H1 (cell line): ENCODE measurements at regions not wholly inside any gene's neighbourhood (a gene's known extent, or its start where the extent isn't known, plus 50 kb on each side); places are given as distances from the start of the nearest gene placed in this dataset.

Experiments
- CTCF ChIA-PET: fragments of 300-600 bp; sonication (Branson Sonifier 250); formaldehyde crosslinking; loops from one replicate; lab custom pipeline; 2021; ENCODE audit not compliant: partially characterized antibody; lab: Charles Lee
- POLR2A ChIA-PET: fragments of 300-600 bp; sonication (Branson Sonifier 250); formaldehyde crosslinking; loops from one replicate; lab custom pipeline; 2021; ENCODE audit warnings: inconsistent platforms; ENCODE audit not compliant: partially characterized antibody; lab: Charles Lee
- DNase-seq, 2 experiments: peaks; one replicate each; pipeline versions ENCODE4 v3.0.0 to v3.0.0-alpha.2; 2010 to 2022; ENCODE audit warnings: low spot score in 2 of 2, low read depth in 1 of 2, mixed read lengths in 1 of 2
- FAIRE-seq: peaks from 2 replicates; lab custom pipeline; 2011; peaks lifted over from hg19 to GRCh38; lab: Jason Lieb, UNC
- H2AFZ ChIP-seq: 2 replicates; pipeline ENCODE4 v1.8.1; 2012; ENCODE audit warnings: low read length, inconsistent platforms
- H2AK5ac ChIP-seq: 2 replicates; pipeline ENCODE4 v1.6.1; 2013; ENCODE audit warnings: low read depth, low read length
- H2BK120ac ChIP-seq: replicated peaks from 2 replicates; pipeline ENCODE3; 2013; ENCODE audit warnings: low read depth, low read length, inconsistent platforms
- H2BK12ac ChIP-seq: 2 replicates; pipeline ENCODE4 v1.6.1; 2013; ENCODE audit warnings: low read depth, low read length
- H2BK15ac ChIP-seq: 2 replicates; pipeline ENCODE4 v1.6.1; 2013; ENCODE audit warnings: low read length
- H2BK20ac ChIP-seq: 2 replicates; pipeline ENCODE4 v1.6.1; 2013; ENCODE audit warnings: low read length
- H2BK5ac ChIP-seq: 2 replicates; pipeline ENCODE4 v1.6.1; 2013; ENCODE audit warnings: low read depth, low read length
- H3K14ac ChIP-seq: 2 replicates; pipeline ENCODE4 v1.6.1; 2013; ENCODE audit warnings: inconsistent platforms; ENCODE audit not compliant: insufficient read length
- H3K18ac ChIP-seq: 2 replicates; pipeline ENCODE4 v1.6.1; 2013; ENCODE audit warnings: low read length; ENCODE audit errors: extremely low read depth
- H3K23ac ChIP-seq: 2 replicates; pipeline ENCODE4 v1.6.1; 2013; ENCODE audit warnings: inconsistent platforms; ENCODE audit not compliant: insufficient read length
- H3K23me2 ChIP-seq: 2 replicates; pipeline ENCODE4 v1.6.1; 2013; ENCODE audit warnings: low read depth, low read length
- H3K27ac ChIP-seq: 2 replicates; pipeline ENCODE4 v1.6.1; 2011; ENCODE audit warnings: low read depth, low read length, inconsistent platforms
- H3K27me3 ChIP-seq, 4 experiments: replicated peaks in 1 of 4; 1 replicate in 1 of 4; 2 replicates in 3 of 4; pipeline versions ENCODE4 v1.6.1 to v1.8.1; 2011 to 2013; ENCODE audit warnings: low read length in 3 of 4, mild to moderate bottlenecking in 3 of 4, inconsistent platforms in 2 of 4, mixed read lengths in 2 of 4, moderate library complexity in 1 of 4; ENCODE audit not compliant: control insufficient read depth in 3 of 4, insufficient read depth in 3 of 4; ENCODE audit errors: extremely low read depth in 1 of 4
- H3K36me3 ChIP-seq, 4 experiments: 2 replicates each; pipeline versions ENCODE4 v1.6.1 to v1.8.1; 2011 to 2013; ENCODE audit warnings: mild to moderate bottlenecking in 4 of 4, low read length in 3 of 4, moderate library complexity in 2 of 4, control low read depth in 1 of 4, inconsistent platforms in 1 of 4; ENCODE audit not compliant: insufficient read depth in 4 of 4, control insufficient read depth in 2 of 4
- H3K4ac ChIP-seq: replicated peaks from 2 replicates; pipeline ENCODE3; 2013; ENCODE audit warnings: low read length, low read depth, mixed read lengths, inconsistent platforms; ENCODE audit not compliant: insufficient read length
- H3K4me1 ChIP-seq, 4 experiments: replicated peaks in 1 of 4; 1 replicate in 1 of 4; 2 replicates in 3 of 4; pipeline versions ENCODE4 v1.6.1 to v1.8.1; 2011 to 2013; ENCODE audit warnings: low read length in 3 of 4, inconsistent platforms in 2 of 4, mixed read lengths in 1 of 4; ENCODE audit not compliant: insufficient read depth in 4 of 4, control insufficient read depth in 3 of 4
- H3K4me2 ChIP-seq, 2 experiments: 2 replicates each; pipeline versions ENCODE4 v1.6.1 to v1.8.1; 2011 to 2013; ENCODE audit warnings: low read depth in 2 of 2, low read length in 2 of 2, control low read depth in 1 of 2, inconsistent platforms in 1 of 2, mild to moderate bottlenecking in 1 of 2; ENCODE audit not compliant: insufficient read depth in 1 of 2
- H3K4me3 ChIP-seq, 4 experiments: fragments of 200-600, 300-600 bp in 1 of 4; sonication (generic), shearing (Covaris generic), sonication (Bioruptor Twin) in 1 of 4; 2 replicates each; pipeline versions ENCODE4 v1.5.1 to v1.8.1; 2011 to 2016; ENCODE audit warnings: low read length in 4 of 4, low read depth in 3 of 4, control low read depth in 2 of 4, inconsistent platforms in 2 of 4, mild to moderate bottlenecking in 2 of 4, mixed read lengths in 1 of 4, moderate library complexity in 1 of 4; ENCODE audit not compliant: insufficient read depth in 2 of 4; ENCODE audit errors: extremely low read depth in 1 of 4
- H3K56ac ChIP-seq: replicated peaks from 2 replicates; pipeline ENCODE3; 2013; ENCODE audit warnings: low read depth, mild to moderate bottlenecking, mixed read lengths, low read length, inconsistent platforms; ENCODE audit not compliant: insufficient read length
- H3K79me1 ChIP-seq: 2 replicates; pipeline ENCODE4 v1.6.1; 2013; ENCODE audit warnings: low read depth, low read length, control low read depth
- H3K79me2 ChIP-seq, 2 experiments: 2 replicates each; pipeline versions ENCODE4 v1.6.1 to v1.8.1; 2012 to 2013; ENCODE audit warnings: low read length in 2 of 2, mild to moderate bottlenecking in 2 of 2, inconsistent platforms in 1 of 2; ENCODE audit not compliant: insufficient read depth in 2 of 2, control insufficient read depth in 1 of 2
- H3K9ac ChIP-seq, 4 experiments: replicated peaks in 1 of 4; 1 replicate in 1 of 4; 2 replicates in 3 of 4; pipeline versions ENCODE4 v1.6.1 to v1.8.1; 2011 to 2013; ENCODE audit warnings: low read depth in 3 of 4, low read length in 3 of 4, control low read depth in 2 of 4, mild to moderate bottlenecking in 2 of 4, moderate library complexity in 2 of 4, inconsistent platforms in 1 of 4; ENCODE audit errors: extremely low read depth in 1 of 4
- H3K9me3 ChIP-seq, 2 experiments: 2 replicates each; pipeline versions ENCODE4 v1.6.1 to v1.8.1; 2012 to 2013; ENCODE audit warnings: mild to moderate bottlenecking in 2 of 2, moderate library complexity in 2 of 2, control low read depth in 1 of 2, inconsistent platforms in 1 of 2, low read depth in 1 of 2, low read length in 1 of 2, mixed read lengths in 1 of 2; ENCODE audit not compliant: insufficient read depth in 2 of 2
- H4K20me1 ChIP-seq, 2 experiments: replicated peaks in 1 of 2; 2 replicates each; pipeline versions ENCODE3 to v1.8.1; 2011 to 2013; ENCODE audit warnings: inconsistent platforms in 2 of 2, low read length in 2 of 2, mild to moderate bottlenecking in 1 of 2; ENCODE audit not compliant: insufficient read depth in 2 of 2, control insufficient read depth in 1 of 2
- H4K5ac ChIP-seq: 2 replicates; pipeline ENCODE4 v1.6.1; 2013; ENCODE audit warnings: low read length, low read depth, mixed read lengths, inconsistent platforms; ENCODE audit not compliant: insufficient read length
- H4K8ac ChIP-seq: 2 replicates; pipeline ENCODE4 v1.8.0; 2013; ENCODE audit warnings: mild to moderate bottlenecking, moderate library complexity, low read length, inconsistent platforms; ENCODE audit not compliant: insufficient read depth; ENCODE audit errors: extremely low read depth
- H4K91ac ChIP-seq: replicated peaks from 2 replicates; pipeline ENCODE3; 2013; ENCODE audit warnings: low read length, mixed read lengths, inconsistent platforms; ENCODE audit not compliant: insufficient read length
- ASH2L ChIP-seq: fragments of 200-600, 300-600 bp; sonication (generic); IDR thresholded peaks from one replicate; pipeline ENCODE4 v1.7.1; 2017; ENCODE audit warnings: low read length
- BACH1 ChIP-seq: IDR thresholded peaks from 2 replicates; pipeline ENCODE4 v1.6.1; 2012; ENCODE audit warnings: low read length, improper control_type of control experiment
- CHD1 ChIP-seq: IDR thresholded peaks from 2 replicates; pipeline ENCODE4 v1.6.1; 2012; ENCODE audit warnings: low read depth, low read length, improper control_type of control experiment
- CHD2 ChIP-seq: IDR thresholded peaks from 2 replicates; pipeline ENCODE4 v1.6.1; 2012; ENCODE audit warnings: low read length, improper control_type of control experiment
- EGR1 ChIP-seq: IDR thresholded peaks from 2 replicates; pipeline ENCODE4 v1.6.1; 2011; ENCODE audit warnings: low read depth, low read length, borderline replicate concordance
- HDAC6 ChIP-seq: IDR thresholded peaks from one replicate; pipeline ENCODE4 v1.7.1; 2012; ENCODE audit warnings: low read depth, mild to moderate bottlenecking, inconsistent platforms, low read length, moderate library complexity
- KDM4A ChIP-seq: IDR thresholded peaks from one replicate; pipeline ENCODE4 v1.7.1; 2012; ENCODE audit warnings: low read depth, mild to moderate bottlenecking, moderate library complexity, low read length, inconsistent platforms; ENCODE audit not compliant: severe bottlenecking
- MAX ChIP-seq: IDR thresholded peaks from 2 replicates; pipeline ENCODE4 v1.6.1; 2012; ENCODE audit warnings: inconsistent platforms
- NANOG ChIP-seq: IDR thresholded peaks from 2 replicates; pipeline ENCODE4 v1.6.1; 2011; ENCODE audit warnings: low read length, low read depth, mild to moderate bottlenecking, inconsistent platforms; ENCODE audit not compliant: insufficient read depth, poor library complexity, severe bottlenecking
- WGBS, 2 experiments: shearing (Covaris generic) in 1 of 2; methylation state at CpG; one replicate each; pipeline versions ENCODE4 v1.1.6 to v1.1.7; 2013 to 2015; ENCODE audit warnings: low lambda C conversion rate in 2 of 2, mixed read lengths in 2 of 2, inconsistent platforms in 1 of 2, low coverage in 1 of 2, missing lambda C conversion rate in 1 of 2; ENCODE audit not compliant: insufficient replicate concordance in 2 of 2, insufficient coverage in 1 of 2, insufficient read length in 1 of 2; ENCODE audit errors: extremely low coverage in 1 of 2, missing lambda C conversion rate in 1 of 2; 5-methylcytosine and 5-hydroxymethylcytosine counted together

- no peaks in the 10 kb centered on the region for H3K27me3 ChIP-seq
- no peak for FAIRE-seq
- TF ChIP-seq CHD1: no peak
- TF ChIP-seq HDAC6: no peak
- TF ChIP-seq CHD2: no peak
- no peak for TF ChIP-seq BACH1
- TF ChIP-seq EGR1: no peak
- no peak for TF ChIP-seq NANOG
- no peak for TF ChIP-seq KDM4A
- TF ChIP-seq ASH2L: no peak
- TF ChIP-seq MAX: no peak
Measured at GRCh38 chr10:8325024-8325980, 270.8 kb downstream of the GATA3 start.

More at GRCh38 chr10:8325024-8325980, 270.8 kb downstream of the GATA3 start:
- H2BK12ac ChIP-seq: no peak overlapping the region
- H3K4me3 ChIP-seq: no peak overlapping the region
- H3K36me3 ChIP-seq: no peaks in the 10 kb centered on the region
- no peak overlapping the region for H2AFZ ChIP-seq
- 79% methylated on average over 6 of the region's 6 CpGs; no CpG with 5 or more reads in 1 of the 2 experiments for WGBS, 2 experiments
- H3K23ac ChIP-seq: no peak overlapping the region
- H2BK20ac ChIP-seq: no peak overlapping the region
- no peaks in the 10 kb centered on the region for H3K79me1 ChIP-seq
- no peak overlapping the region for H3K14ac ChIP-seq
- no peak overlapping the region for H4K91ac ChIP-seq
- H2BK5ac ChIP-seq: no peak overlapping the region
- H3K79me2 ChIP-seq: no peaks in the 10 kb centered on the region
- no peaks in the 10 kb centered on the region for H4K20me1 ChIP-seq
- H3K56ac ChIP-seq: no peak overlapping the region
- H3K4me1 ChIP-seq: no peaks in the 10 kb centered on the region
- no peak overlapping the region for H4K8ac ChIP-seq
- no peak overlapping the region for H3K4me2 ChIP-seq
- no peak overlapping the region for H2BK15ac ChIP-seq
- DNase-seq: no peak
- H3K9me3 ChIP-seq: no peaks in the 10 kb centered on the region
- H3K18ac ChIP-seq: no peak overlapping the region
- ChIA-PET CTCF (no interaction called here), POLR2A (no interaction called here)
- H3K4ac ChIP-seq: no peak overlapping the region
- no peak overlapping the region for H3K27ac ChIP-seq
- H3K9ac ChIP-seq: no peak overlapping the region
- H3K23me2 ChIP-seq: no peaks in the 10 kb centered on the region
- H4K5ac ChIP-seq: no peak overlapping the region
- H2AK5ac ChIP-seq: no peak overlapping the region
- no peak overlapping the region for H2BK120ac ChIP-seq
